Nephron progenitor cell (in vitro differentiated cells): ENCODE measurements at regions not wholly inside any gene's neighbourhood (a gene's known extent, or its start where the extent isn't known, plus 50 kb on each side); places are given as distances from the start of the nearest gene placed in this dataset.

Source experiments
- DNase-seq: peaks from one replicate; pipeline ENCODE4 v3.0.0; 2021
- H3K27ac Mint-ChIP-seq: 2 replicates; pipeline ENCODE4 v1.8.0; 2021; ENCODE audit warnings: mild to moderate bottlenecking, moderate library complexity, mixed read lengths
- H3K27me3 Mint-ChIP-seq: 2 replicates; pipeline ENCODE4 v1.8.0; 2021; ENCODE audit warnings: mild to moderate bottlenecking, low read depth, mixed read lengths; ENCODE audit not compliant: poor library complexity
- H3K36me3 Mint-ChIP-seq: 2 replicates; pipeline ENCODE4 v1.8.0; 2021; ENCODE audit warnings: low read depth, mixed read lengths
- H3K4me1 Mint-ChIP-seq: 2 replicates; pipeline ENCODE4 v1.8.0; 2021; ENCODE audit warnings: mixed read lengths
- H3K4me3 Mint-ChIP-seq: 2 replicates; pipeline ENCODE4 v1.8.0; 2021; ENCODE audit warnings: mild to moderate bottlenecking, moderate library complexity, mixed read lengths
- H3K9me3 Mint-ChIP-seq: 2 replicates; pipeline ENCODE4 v1.8.0; 2021; ENCODE audit warnings: mild to moderate bottlenecking, moderate library complexity, mixed read lengths
- CTCF ChIP-seq: fragments of 200-600 bp; sonication (generic); IDR thresholded peaks from 2 replicates; pipeline ENCODE4 v1.5.0; 2021; ENCODE audit warnings: antibody characterized with exemption

GRCh38 chr5:165616490-165617405 is 2111.3 kb downstream of the MAT2B start:
- no peak overlapping the region for H3K27ac Mint-ChIP-seq
- no peaks in the 10 kb centered on the region for H3K27me3 Mint-ChIP-seq
- no peaks in the 10 kb centered on the region for H3K4me1 Mint-ChIP-seq
- no peak overlapping the region for H3K4me3 Mint-ChIP-seq
- no peak for DNase-seq
- H3K9me3 Mint-ChIP-seq, result peaks cover 8% of the 10 kb centered on the region
- H3K36me3 Mint-ChIP-seq, result no peaks in the 10 kb centered on the region
- no peak for TF ChIP-seq CTCF

GRCh38 chr5:165617491-165617890 is 2112.1 kb downstream of the MAT2B start:
- Mint-ChIP-seq H3K9me3 (peaks cover 8% of the 10 kb centered on the region), H3K27me3 (no peaks in the 10 kb centered on the region), H3K4me1 (no peaks in the 10 kb centered on the region), H3K36me3 (no peaks in the 10 kb centered on the region), H3K4me3 (no peak overlapping the region), H3K27ac (no peak overlapping the region)
- no peak for DNase-seq
- TF ChIP-seq CTCF, result no peak

GRCh38 chr5:165620394-165620793 is 2115.0 kb downstream of the MAT2B start:
- no peaks in the 10 kb centered on the region for H3K36me3 Mint-ChIP-seq
- no peak for DNase-seq
- no peaks in the 10 kb centered on the region for H3K4me1 Mint-ChIP-seq
- H3K27me3 Mint-ChIP-seq, result no peaks in the 10 kb centered on the region
- H3K27ac Mint-ChIP-seq, result no peak overlapping the region
- peaks cover 2% of the 10 kb centered on the region for H3K9me3 Mint-ChIP-seq
- no peak overlapping the region for H3K4me3 Mint-ChIP-seq
- no peak for TF ChIP-seq CTCF

GRCh38 chr5:165622864-165623536 is 2117.6 kb downstream of the MAT2B start:
- no peak for TF ChIP-seq CTCF
- Mint-ChIP-seq H3K4me3 (no peak overlapping the region), H3K9me3 (peaks cover 4% of the 10 kb centered on the region), H3K27ac (no peak overlapping the region), H3K27me3 (no peaks in the 10 kb centered on the region), H3K36me3 (no peaks in the 10 kb centered on the region), H3K4me1 (no peaks in the 10 kb centered on the region)
- no peak for DNase-seq

GRCh38 chr5:165624166-165624946 is 2118.9 kb downstream of the MAT2B start:
- Mint-ChIP-seq H3K27me3 (no peaks in the 10 kb centered on the region), H3K4me3 (no peak overlapping the region), H3K4me1 (no peaks in the 10 kb centered on the region), H3K9me3 (peaks cover 4% of the 10 kb centered on the region), H3K27ac (no peak overlapping the region), H3K36me3 (no peaks in the 10 kb centered on the region)
- no peak for TF ChIP-seq CTCF
- DNase-seq, result no peak
